Middle frontal gyrus (tissue), 1 donor: ENCODE measurements at regions not wholly inside any gene's neighbourhood (a gene's known extent, or its start where the extent isn't known, plus 50 kb on each side); places are given as distances from the start of the nearest gene placed in this dataset.

Experiments used
- DNase-seq: peaks from one replicate; pipeline ENCODE4 v3.0.0-alpha.2; 2015; ENCODE audit warnings: low spot score; ENCODE audit errors: extremely low spot score

GRCh38 chrX:20330545-20330944 is 63.8 kb upstream of the RPS6KA3 start:
- DNase-seq, result no peak

DNA sequence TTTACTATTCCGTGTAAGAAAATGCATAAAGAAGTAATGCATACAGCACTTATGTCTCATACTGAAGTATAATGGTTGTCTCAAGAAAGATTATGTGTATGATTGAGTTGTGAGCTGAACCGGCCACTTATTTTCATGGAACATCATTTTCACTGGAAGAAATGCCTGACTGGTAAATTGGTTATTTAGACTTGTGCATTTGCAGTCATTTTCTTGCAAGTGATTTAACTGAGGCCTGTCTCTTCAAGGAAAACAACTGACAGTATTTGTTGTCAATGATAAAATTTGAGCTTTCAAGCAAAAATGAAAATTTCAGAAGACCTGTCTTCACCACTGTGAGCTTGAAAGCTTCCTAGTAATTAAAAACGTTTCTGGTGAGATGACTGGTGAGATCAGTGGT is 62.7 kb upstream of the RPS6KA3 start:
- no peak for DNase-seq

- no peak for DNase-seq
Measured at GRCh38 chrX:20325786-20326388, 59.2 kb upstream of the RPS6KA3 start.

GRCh38 chrX:20322887-20323286 is 56.2 kb upstream of the RPS6KA3 start:
- DNase-seq, result no peak

DNA sequence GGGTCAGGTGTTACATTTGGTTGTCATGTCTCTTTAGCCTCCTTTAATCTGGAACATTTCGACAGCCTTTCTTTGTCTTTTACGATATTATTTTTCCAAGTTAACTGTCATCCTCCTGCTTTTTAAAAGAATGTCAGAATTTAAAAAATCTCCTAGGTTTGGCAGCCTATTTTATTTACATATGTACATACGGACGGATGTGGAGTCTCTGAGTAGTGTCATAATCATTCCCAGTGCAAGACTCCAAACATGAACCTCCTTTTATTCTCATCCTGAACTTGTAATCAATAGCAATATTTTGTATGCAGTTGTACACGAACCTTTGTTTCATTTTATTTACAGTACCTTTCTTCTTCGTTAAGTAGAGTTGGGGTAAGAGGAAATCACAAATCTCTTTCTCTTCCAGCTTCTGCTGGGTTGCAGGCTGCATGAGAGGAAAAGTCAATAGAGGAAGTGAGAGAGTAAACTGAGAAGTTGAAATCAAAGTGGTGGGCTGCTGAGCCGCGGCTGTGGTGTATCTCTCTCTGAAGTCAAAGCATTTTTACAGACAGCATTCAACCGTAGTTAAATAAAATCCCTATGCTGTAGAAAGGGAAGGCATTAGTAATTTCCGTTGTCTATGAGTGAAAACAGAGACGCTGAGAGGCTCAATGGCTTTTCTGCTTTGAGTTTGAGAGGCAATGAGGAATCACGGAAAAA is 53.9 kb upstream of the RPS6KA3 start:
- no peak for DNase-seq

GRCh38 chrX:20319054-20319453 is 52.3 kb upstream of the RPS6KA3 start:
- no peak for DNase-seq

DNA sequence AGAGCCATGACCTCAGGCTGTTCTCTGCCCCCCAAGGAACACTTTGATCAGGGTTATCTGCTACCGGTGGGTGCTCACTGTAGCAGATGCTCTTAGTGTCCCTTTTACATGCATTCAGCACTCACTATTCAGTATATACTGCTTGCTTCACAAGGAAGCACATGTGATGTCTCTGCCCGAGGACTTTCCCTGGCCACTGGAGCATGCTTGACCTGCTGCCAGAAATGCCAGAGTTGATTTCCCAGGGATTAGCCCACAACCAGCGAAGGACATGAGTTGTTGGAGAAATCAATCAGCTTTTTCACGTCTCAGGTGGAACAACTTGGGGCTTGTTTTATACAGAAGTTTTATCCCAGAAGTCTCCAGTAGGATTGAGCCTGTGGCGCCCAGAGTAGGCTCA is 51.2 kb upstream of the RPS6KA3 start:
- DNase-seq, result no peak
